SKM-1 (cell line): ENCODE measurements at regions not wholly inside any gene's neighbourhood (a gene's known extent, or its start where the extent isn't known, plus 50 kb on each side); places are given as distances from the start of the nearest gene placed in this dataset.
"Not testable (repeated sequence)": the region's sequence is repeated elsewhere in the genome, so short reads cannot be mapped to it uniquely, and the experiment has no call there.

Experiments used
- DNase-seq: peaks from one replicate; lab custom pipeline; 2025; ENCODE audit not compliant: unreplicated experiment; lab: John Stamatoyannopoulos, UW

- DNase-seq = no peak
Measured at GRCh38 chr2:149885946-149886345, 298.4 kb upstream of the MMADHC start.

GRCh38 chr2:149885468-149885867, 297.9 kb upstream of the MMADHC start:
- DNase-seq = no peak

DNA sequence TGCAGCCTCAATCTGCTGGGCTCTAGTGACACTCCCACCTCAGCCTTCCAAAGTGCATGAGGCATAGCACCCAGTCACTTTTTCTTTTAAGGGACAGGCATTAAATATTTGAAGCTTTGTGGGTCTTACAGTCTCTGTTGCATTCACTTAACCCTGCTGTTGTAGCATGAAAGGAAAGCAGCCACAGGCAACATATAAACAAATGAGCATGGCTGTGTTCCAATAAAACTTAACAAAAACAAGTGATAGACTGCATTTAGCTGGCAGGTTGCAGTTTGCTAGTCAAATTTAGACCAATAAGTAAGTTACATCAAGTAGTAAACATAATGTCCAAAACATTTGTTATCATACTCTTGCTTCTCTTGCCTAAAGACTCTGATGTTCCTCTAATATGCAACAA, 297.3 kb upstream of the MMADHC start:
- no peak for DNase-seq

DNA sequence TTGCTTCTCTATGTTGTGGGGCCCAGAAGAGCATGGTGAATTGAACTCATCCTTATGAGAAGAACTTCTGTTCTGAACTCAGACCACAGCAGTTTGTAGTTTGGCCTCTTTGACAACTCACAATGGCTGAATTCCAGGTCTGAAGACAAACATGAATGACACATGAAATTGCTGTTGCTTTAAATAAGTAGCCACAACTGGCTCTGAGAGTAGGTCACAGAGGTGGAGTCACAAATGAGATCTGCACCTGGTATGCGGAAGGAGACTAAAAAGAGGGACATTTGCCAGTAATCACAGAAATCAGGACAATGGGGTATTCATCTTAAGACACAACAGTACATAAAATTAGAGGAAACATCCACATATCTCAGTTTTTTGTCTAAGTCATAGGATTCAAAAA, 290.3 kb upstream of the MMADHC start:
- no peak for DNase-seq

DNA sequence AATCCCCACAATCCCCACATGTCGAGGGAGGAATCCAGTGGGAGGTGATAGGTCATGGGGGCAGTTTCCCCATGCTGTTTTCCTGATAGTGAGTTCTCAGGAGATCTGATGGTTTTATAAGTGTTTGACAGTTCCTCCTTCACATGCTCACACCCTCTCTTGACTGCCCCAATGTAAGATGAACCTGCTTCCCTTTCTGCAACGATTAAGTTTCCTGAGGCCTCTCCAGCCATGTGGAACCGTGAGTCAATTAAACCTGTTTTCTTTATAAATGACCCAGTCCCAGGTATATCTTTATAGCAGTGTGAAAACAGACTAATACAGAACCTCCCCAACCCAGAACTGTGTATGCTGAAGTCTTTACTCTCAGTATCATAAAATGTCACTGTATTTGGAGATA, 289.5 kb upstream of the MMADHC start:
- no peak for DNase-seq

GRCh38 chr2:149873936-149874335, 286.4 kb upstream of the MMADHC start:
- DNase-seq = no peak

- DNase-seq = no peak
Measured at GRCh38 chr2:149872638-149873150, 285.1 kb upstream of the MMADHC start.

DNA sequence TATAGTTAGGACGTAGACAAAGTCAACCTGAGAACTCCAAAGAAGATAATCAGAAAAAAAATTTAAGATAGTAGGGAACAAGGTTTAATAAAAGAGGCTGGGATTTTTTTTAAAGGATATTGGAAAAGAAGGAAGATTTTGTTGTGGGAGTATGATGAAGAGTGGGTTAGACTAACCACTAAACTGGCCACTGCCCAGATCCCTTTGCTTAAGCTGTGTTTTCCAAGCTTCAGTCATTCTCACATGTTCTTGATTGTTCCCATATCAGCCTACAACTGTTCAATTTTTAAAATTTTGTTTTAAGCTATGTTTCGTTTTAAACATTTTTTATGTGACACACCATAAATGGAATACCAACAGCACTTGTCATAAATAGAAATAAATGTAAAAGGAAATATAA, 284.5 kb upstream of the MMADHC start:
- DNase-seq = no peak

DNA sequence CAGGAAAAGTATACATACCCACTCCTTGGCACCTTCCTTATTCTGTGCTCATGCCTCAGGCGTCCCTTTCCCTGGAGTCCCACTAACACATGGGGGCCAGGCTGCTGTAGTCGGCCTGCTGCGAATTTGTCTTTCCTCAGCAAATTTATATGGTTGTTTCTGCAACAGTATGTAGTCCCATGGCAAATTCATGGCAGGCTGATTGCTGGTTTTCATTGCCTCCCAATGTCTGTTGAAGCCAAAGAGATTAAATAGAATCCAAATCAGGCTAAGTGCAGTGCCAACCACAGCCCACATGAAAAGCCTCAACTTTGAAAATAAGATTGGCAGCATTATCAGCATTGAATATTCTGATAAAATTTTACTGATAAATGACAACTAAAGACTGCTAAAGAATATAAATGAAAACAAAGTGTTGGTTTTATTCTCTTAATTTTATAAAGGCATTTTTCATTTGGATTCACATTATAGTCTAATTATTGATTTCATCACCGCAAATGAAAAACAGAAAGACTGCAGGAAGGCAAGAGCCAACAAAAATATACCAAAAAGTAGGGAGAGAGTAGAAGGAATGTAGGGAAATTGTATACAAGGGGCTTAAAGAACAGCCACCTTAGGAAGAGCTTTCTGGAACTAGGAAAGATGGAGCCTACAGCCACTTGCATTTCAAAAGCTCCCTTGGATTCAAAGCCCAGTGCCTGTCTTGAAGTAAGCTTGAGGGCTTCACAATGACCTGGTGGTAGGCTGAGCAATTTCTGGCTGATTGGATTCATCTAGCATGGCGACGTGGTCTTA, 283.7 kb upstream of the MMADHC start:
- no peak for DNase-seq

DNA sequence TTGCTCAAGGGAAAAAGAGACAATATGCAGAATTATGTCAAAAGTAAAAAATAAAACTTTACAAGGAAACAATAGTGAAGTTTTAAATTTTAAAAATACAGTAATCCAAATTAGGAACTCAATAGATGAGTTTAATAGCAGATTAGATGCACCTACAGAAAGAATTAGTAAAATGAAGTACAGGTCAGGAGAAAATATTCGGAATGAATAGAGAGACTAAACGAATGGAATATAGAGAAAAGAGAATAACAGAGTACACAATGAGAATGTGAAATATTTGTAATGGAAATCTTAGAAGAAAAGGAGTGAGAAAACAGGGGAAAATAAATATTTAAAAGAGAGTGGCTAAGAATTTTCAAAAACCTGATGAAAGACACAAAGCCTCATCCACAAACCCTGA, 275.7 kb upstream of the MMADHC start:
- no peak for DNase-seq

DNA sequence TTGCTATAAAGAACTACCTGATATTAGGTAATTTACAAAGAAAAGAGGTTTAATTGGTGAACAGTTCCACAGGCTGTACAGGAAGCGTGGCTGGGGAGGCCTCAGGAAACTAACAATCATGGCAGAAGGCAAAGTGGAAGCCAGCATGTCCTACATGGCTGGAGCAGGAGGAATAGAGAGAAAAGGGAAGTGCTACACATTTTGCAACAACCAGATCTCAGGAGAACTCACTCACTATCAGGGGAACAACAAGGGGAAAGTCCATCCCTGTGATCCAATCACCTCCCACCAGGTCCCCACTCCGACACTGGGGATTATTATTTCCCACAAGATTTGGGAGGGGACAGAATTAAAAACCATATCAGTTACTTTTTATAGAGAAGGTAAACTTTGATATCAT, 273.5 kb upstream of the MMADHC start:
- peak; percentile 16 for DNase-seq

DNA sequence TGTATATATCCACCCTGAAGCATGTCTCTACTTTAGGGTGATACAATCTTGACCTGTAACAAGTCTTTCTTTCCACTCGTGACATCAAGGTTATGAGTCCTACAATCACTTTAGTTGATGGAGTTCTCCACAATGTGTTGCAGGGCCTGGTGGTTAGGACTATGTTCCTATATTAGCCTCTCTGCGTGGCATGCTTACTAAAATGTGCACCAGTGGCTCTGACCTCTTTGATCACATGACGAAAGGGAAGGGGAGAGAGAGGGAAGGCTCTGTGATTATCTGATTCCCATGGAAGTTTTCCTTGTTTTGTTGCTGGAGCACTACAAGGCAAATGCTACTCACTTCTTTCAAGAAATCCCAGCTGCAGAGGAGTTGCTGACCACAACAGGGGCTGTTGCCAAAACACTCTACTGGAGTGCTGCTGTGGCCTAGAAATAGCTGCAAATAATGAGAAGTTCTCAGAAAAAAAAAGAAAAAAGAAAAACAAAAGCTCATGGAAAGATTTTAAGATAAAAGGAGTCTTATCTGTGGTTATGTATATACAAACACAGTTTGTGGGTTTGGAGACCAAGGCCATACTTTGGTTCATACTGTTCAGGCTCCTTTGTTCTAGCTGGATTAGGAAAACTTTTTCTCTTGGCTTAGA, 272.8 kb upstream of the MMADHC start:
- DNase-seq = no peak

- DNase-seq = peak; percentile 69
Measured at GRCh38 chr2:149858901-149859634, 271.5 kb upstream of the MMADHC start.

- no peak for DNase-seq
Measured at GRCh38 chr2:149858216-149858615, 270.6 kb upstream of the MMADHC start.

DNA sequence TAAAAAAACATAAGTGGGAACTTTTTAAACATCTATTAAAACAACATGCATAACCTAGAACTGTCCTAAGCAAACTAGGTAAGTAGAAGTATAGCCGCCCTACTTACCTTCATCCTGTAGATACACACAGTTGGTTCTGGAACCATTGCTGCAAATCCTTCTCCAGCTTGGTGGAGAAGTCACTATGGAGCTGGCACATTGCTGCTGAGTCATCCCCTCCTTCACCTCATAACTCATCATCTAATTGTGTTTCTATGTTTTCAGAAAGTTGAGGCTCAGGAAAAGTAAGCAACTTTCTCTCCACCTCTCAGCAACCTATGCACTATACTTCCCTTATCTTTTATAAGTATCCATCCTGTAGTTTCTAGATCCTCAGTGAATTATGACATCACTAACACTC, 269.8 kb upstream of the MMADHC start:
- DNase-seq = no peak

DNA sequence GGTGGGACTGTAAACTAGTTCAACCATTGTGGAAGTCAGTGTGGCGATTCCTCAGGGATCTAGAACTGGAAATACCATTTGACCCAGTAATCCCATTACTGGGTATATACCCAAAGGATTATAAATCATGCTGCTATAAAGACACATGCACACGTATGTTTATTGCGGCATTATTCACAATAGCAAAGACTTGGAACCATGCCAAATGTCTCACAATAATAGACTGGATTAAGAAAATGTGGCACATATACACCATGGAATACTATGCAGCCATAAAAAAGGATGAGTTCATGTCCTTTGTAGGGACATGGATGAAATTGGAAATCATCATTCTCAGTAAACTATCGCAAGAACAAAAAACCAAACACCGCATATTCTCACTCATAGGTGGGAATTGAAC, 268.3 kb upstream of the MMADHC start:
- DNase-seq = not testable (repeated sequence)

DNA sequence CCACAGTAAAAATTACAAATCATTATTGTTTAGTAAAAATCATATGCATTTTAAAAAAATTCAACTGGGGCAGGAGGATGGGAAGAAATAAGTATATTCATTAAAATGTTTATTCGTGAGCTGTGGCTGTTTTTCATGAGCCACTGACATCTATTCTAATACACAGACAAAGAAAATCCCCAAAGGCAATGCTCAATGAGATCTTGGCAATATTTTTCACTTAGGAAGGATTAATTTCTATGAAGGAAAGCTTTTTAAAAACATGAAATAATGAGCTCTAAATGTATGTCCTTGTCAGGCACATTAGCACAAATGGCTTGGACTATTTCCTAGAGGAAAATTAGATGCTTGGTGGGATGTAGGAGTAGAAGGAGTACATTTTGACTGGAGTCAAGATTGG, 262.0 kb upstream of the MMADHC start:
- no peak for DNase-seq

DNA sequence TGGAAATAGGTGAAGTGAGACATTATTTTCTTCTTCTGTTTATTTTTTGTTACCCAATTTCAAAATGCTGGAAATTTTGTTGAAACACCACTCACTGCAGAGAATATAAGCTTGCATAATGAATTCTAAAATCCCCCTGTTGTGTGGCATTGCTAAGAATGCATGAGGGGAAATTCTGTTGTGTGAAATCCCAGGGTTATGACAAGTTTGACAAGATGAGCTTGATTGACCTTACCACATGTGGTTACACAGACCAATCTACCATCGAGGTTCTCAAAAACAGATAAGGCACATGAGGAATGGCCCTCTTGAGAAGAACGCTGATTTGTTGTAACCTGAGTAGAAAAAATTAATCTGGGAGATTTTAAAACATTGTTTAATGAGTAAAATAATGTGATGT, 261.6 kb upstream of the MMADHC start:
- no peak for DNase-seq

- DNase-seq = no peak
Measured at GRCh38 chr2:149841396-149841795, 253.8 kb upstream of the MMADHC start.

DNA sequence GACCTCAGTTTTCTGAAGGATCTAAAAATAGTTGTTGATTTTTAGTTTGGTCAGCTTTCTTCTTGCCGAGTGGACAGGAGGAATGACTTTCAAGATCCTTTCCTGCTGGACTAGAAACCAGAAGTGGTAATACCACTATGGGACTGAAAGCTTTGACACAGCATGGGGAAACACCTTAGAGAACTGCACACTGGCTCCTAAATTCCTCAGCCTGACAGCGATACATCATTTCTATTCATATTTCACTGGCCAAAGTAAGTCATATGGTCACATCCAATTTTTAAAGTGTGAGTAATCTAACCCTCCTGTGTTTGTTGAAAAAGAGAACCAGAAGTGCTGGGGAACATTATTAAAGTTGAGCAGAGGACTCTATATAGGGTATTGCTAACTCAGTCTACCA, 244.7 kb upstream of the MMADHC start:
- no peak for DNase-seq

DNA sequence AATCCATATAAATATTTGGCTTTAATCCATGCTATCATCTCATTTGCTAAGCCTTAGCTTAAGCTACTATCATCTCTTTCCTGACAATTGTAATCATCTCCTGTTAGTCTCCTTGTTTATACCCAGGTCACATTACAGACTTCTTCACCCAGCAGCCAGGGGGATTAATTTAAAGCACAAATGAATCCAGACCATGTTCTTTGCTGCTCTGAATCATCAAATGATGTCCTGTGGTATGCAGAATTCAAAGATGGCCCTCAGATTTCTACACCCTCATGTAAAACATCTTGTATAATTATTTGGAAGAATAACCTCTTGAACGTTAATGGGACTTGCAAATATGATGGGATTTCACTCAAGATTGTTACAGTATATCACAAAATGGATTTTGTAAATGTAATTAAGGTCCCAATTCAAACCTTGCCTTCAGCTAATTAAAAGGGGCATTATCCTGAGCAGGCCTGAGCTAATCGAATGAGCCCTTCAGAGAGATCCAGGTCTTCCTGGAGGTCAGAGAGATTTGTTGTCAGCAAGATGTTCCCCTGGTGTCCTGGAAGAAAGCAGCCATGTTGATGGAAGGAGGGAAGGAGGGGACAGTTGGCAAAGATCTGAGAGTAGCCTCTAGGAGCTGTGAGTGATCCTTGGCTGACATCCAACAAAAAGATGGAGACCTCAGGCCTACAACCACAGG, 241.1 kb upstream of the MMADHC start:
- DNase-seq = no peak
